ENCODE measurements at regions not wholly inside any gene's neighbourhood (a gene's known extent, or its start where the extent isn't known, plus 50 kb on each side); places are given as distances from the start of the nearest gene placed in this dataset.

- H3K9me2 ChIP-seq (replicated peaks; ENCODE audit: insufficient read depth, low read length): no peaks in the 10 kb centered on the region
- no peaks in the 10 kb centered on the region for H3K27me3 ChIP-seq (ENCODE audit: low read length)
- no peak overlapping the region for H3K4me2 ChIP-seq (ENCODE audit: low read depth, low read length, poor library complexity, severe bottlenecking)
- H3K4me3 ChIP-seq (ENCODE audit: low read length): no peak overlapping the region
- no peak for DNase-seq
- H2AFZ ChIP-seq (ENCODE audit: low read length): no peak overlapping the region
- H3K27ac ChIP-seq (ENCODE audit: low read length): no peak overlapping the region
- no peaks in the 10 kb centered on the region for H3K9me3 ChIP-seq (ENCODE audit: low read length)
- no peaks in the 10 kb centered on the region for H3K36me3 ChIP-seq (ENCODE audit: insufficient read depth, low read length)
- H3K9ac ChIP-seq (ENCODE audit: low read length): no peak overlapping the region
- no peaks in the 10 kb centered on the region for H3K4me1 ChIP-seq (ENCODE audit: low read length)
- no peaks in the 10 kb centered on the region for H3K79me2 ChIP-seq (ENCODE audit: low read length)
- no peaks in the 10 kb centered on the region for H4K20me1 ChIP-seq (ENCODE audit: insufficient read depth, low read depth, low read length)
Observed at GRCh38 chr19:31152906-31153305, 196.3 kb downstream of the TSHZ3 start.

DNA sequence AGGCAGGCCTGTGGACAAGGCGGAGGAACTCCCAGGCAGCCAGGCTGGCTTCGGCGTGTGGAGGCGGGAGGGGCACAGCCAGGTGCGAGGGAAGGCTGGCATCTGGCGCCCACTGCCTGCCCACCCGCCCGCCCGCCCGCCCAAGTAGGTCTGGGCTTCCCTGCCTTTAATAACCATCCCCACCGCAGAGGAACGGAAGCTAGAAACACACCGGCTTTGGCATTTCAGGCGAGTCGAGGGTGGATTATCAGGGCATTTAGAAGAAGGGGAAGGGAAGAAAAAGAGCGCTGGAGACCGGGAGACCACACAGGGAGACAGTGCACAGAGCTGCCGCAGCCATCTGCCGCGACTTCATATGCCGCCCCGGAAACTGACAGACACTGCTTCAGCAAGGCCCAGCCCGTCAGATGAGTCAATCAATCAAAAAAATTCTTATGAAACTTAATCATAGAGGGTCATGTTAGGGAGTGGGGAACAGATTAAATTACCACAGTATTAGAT is 199.7 kb downstream of the TSHZ3 start:
- Histone ChIP-seq H3K9ac (ENCODE audit: low read length) (no peak overlapping the region), H3K27me3 (ENCODE audit: low read length) (no peaks in the 10 kb centered on the region), H4K20me1 (ENCODE audit: insufficient read depth, low read depth, low read length) (no peaks in the 10 kb centered on the region), H3K4me2 (ENCODE audit: low read depth, low read length, poor library complexity, severe bottlenecking) (no peak overlapping the region), H3K27ac (ENCODE audit: low read length) (no peak overlapping the region), H3K79me2 (ENCODE audit: low read length) (no peaks in the 10 kb centered on the region), H3K9me3 (ENCODE audit: low read length) (no peaks in the 10 kb centered on the region), H3K9me2 (replicated peaks; ENCODE audit: insufficient read depth, low read length) (no peaks in the 10 kb centered on the region), H2AFZ (ENCODE audit: low read length) (no peak overlapping the region), H3K36me3 (ENCODE audit: insufficient read depth, low read length) (no peaks in the 10 kb centered on the region), H3K4me3 (ENCODE audit: low read length) (no peak overlapping the region), H3K4me1 (ENCODE audit: low read length) (no peaks in the 10 kb centered on the region)
- DNase-seq: no peak

DNA sequence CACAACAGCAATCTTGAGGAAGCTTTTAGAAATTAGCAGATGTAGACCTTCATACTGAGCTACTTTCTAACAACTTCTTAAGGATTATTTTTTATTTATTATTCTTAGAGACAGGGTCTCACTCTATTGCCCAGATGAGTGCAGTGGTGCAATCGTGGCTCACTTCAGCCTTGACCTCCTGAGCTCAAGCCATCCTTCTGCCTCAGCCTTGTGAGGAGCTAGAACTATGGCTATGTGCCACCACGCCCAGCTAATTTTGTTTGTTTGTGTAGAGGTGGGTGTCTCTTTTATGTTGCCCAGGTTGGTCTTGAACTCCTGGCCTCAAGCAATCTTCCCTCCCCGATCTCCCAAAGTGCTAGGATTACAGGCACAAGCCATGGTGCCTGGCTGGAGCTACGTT is 200.6 kb downstream of the TSHZ3 start:
- Histone ChIP-seq H3K79me2 (ENCODE audit: low read length) (no peaks in the 10 kb centered on the region), H3K9me3 (ENCODE audit: low read length) (no peaks in the 10 kb centered on the region), H3K4me1 (ENCODE audit: low read length) (no peaks in the 10 kb centered on the region), H3K4me3 (ENCODE audit: low read length) (no peak overlapping the region), H3K9me2 (replicated peaks; ENCODE audit: insufficient read depth, low read length) (no peaks in the 10 kb centered on the region), H3K36me3 (ENCODE audit: insufficient read depth, low read length) (no peaks in the 10 kb centered on the region), H4K20me1 (ENCODE audit: insufficient read depth, low read depth, low read length) (no peaks in the 10 kb centered on the region), H2AFZ (ENCODE audit: low read length) (no peak overlapping the region), H3K27me3 (ENCODE audit: low read length) (no peaks in the 10 kb centered on the region), H3K4me2 (ENCODE audit: low read depth, low read length, poor library complexity, severe bottlenecking) (no peak overlapping the region), H3K9ac (ENCODE audit: low read length) (no peak overlapping the region), H3K27ac (ENCODE audit: low read length) (no peak overlapping the region)
- no peak for DNase-seq

DNA sequence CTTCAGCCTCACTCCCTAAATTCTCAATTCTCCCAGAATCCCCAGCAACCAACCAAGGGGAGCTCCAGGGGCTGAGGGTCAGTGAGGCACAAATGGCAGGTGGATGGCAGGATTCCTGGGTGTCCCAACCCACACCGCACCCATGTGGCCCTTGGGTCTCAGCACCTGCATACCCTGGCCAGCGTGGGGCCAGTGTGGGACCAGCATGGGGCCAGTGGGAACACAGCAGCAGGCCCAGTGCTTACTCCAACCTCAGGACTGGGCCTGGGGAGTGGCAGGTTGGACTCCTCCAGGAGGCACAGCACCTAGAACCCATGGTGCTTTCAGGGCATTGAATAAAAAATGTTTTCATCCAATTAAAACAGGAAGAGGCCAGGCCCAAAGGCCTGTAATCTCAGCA is 202.0 kb downstream of the TSHZ3 start:
- no peaks in the 10 kb centered on the region for H3K36me3 ChIP-seq (ENCODE audit: insufficient read depth, low read length)
- no peaks in the 10 kb centered on the region for H3K27me3 ChIP-seq (ENCODE audit: low read length)
- H2AFZ ChIP-seq (ENCODE audit: low read length): no peak overlapping the region
- H3K9me3 ChIP-seq (ENCODE audit: low read length): no peaks in the 10 kb centered on the region
- H3K79me2 ChIP-seq (ENCODE audit: low read length): no peaks in the 10 kb centered on the region
- no peaks in the 10 kb centered on the region for H3K4me1 ChIP-seq (ENCODE audit: low read length)
- H3K4me3 ChIP-seq (ENCODE audit: low read length): no peak overlapping the region
- H3K4me2 ChIP-seq (ENCODE audit: low read depth, low read length, poor library complexity, severe bottlenecking): no peak overlapping the region
- no peaks in the 10 kb centered on the region for H3K9me2 ChIP-seq (replicated peaks; ENCODE audit: insufficient read depth, low read length)
- H3K27ac ChIP-seq (ENCODE audit: low read length): no peak overlapping the region
- H3K9ac ChIP-seq (ENCODE audit: low read length): no peak overlapping the region
- H4K20me1 ChIP-seq (ENCODE audit: insufficient read depth, low read depth, low read length): no peaks in the 10 kb centered on the region
- no peak for DNase-seq

GRCh38 chr19:31146546-31147183 is 202.6 kb downstream of the TSHZ3 start:
- Histone ChIP-seq H3K9ac (ENCODE audit: low read length) (no peak overlapping the region), H3K27me3 (ENCODE audit: low read length) (no peaks in the 10 kb centered on the region), H3K9me2 (replicated peaks; ENCODE audit: insufficient read depth, low read length) (no peaks in the 10 kb centered on the region), H3K4me3 (ENCODE audit: low read length) (no peak overlapping the region), H3K9me3 (ENCODE audit: low read length) (no peaks in the 10 kb centered on the region), H3K79me2 (ENCODE audit: low read length) (no peaks in the 10 kb centered on the region), H4K20me1 (ENCODE audit: insufficient read depth, low read depth, low read length) (no peaks in the 10 kb centered on the region), H3K27ac (ENCODE audit: low read length) (no peak overlapping the region), H3K4me1 (ENCODE audit: low read length) (no peaks in the 10 kb centered on the region), H2AFZ (ENCODE audit: low read length) (no peak overlapping the region), H3K4me2 (ENCODE audit: low read depth, low read length, poor library complexity, severe bottlenecking) (no peak overlapping the region), H3K36me3 (ENCODE audit: insufficient read depth, low read length) (no peaks in the 10 kb centered on the region)
- no peak for DNase-seq

GRCh38 chr19:31146015-31146414 is 203.2 kb downstream of the TSHZ3 start:
- H3K9me2 ChIP-seq (replicated peaks; ENCODE audit: insufficient read depth, low read length): no peaks in the 10 kb centered on the region
- no peaks in the 10 kb centered on the region for H3K9me3 ChIP-seq (ENCODE audit: low read length)
- no peaks in the 10 kb centered on the region for H3K36me3 ChIP-seq (ENCODE audit: insufficient read depth, low read length)
- no peak overlapping the region for H3K4me3 ChIP-seq (ENCODE audit: low read length)
- no peaks in the 10 kb centered on the region for H4K20me1 ChIP-seq (ENCODE audit: insufficient read depth, low read depth, low read length)
- no peak overlapping the region for H3K27ac ChIP-seq (ENCODE audit: low read length)
- no peaks in the 10 kb centered on the region for H3K79me2 ChIP-seq (ENCODE audit: low read length)
- no peak for DNase-seq
- no peaks in the 10 kb centered on the region for H3K4me1 ChIP-seq (ENCODE audit: low read length)
- no peak overlapping the region for H2AFZ ChIP-seq (ENCODE audit: low read length)
- H3K9ac ChIP-seq (ENCODE audit: low read length): no peak overlapping the region
- no peak overlapping the region for H3K4me2 ChIP-seq (ENCODE audit: low read depth, low read length, poor library complexity, severe bottlenecking)
- no peaks in the 10 kb centered on the region for H3K27me3 ChIP-seq (ENCODE audit: low read length)

GRCh38 chr19:31145007-31145406 is 204.2 kb downstream of the TSHZ3 start:
- no peaks in the 10 kb centered on the region for H3K9me3 ChIP-seq (ENCODE audit: low read length)
- H3K4me1 ChIP-seq (ENCODE audit: low read length): no peaks in the 10 kb centered on the region
- no peaks in the 10 kb centered on the region for H3K79me2 ChIP-seq (ENCODE audit: low read length)
- no peak overlapping the region for H3K4me3 ChIP-seq (ENCODE audit: low read length)
- no peak overlapping the region for H3K9ac ChIP-seq (ENCODE audit: low read length)
- H3K36me3 ChIP-seq (ENCODE audit: insufficient read depth, low read length): no peaks in the 10 kb centered on the region
- no peaks in the 10 kb centered on the region for H4K20me1 ChIP-seq (ENCODE audit: insufficient read depth, low read depth, low read length)
- no peak overlapping the region for H2AFZ ChIP-seq (ENCODE audit: low read length)
- no peaks in the 10 kb centered on the region for H3K9me2 ChIP-seq (replicated peaks; ENCODE audit: insufficient read depth, low read length)
- no peak overlapping the region for H3K4me2 ChIP-seq (ENCODE audit: low read depth, low read length, poor library complexity, severe bottlenecking)
- no peak for DNase-seq
- no peak overlapping the region for H3K27ac ChIP-seq (ENCODE audit: low read length)
- no peaks in the 10 kb centered on the region for H3K27me3 ChIP-seq (ENCODE audit: low read length)

DNA sequence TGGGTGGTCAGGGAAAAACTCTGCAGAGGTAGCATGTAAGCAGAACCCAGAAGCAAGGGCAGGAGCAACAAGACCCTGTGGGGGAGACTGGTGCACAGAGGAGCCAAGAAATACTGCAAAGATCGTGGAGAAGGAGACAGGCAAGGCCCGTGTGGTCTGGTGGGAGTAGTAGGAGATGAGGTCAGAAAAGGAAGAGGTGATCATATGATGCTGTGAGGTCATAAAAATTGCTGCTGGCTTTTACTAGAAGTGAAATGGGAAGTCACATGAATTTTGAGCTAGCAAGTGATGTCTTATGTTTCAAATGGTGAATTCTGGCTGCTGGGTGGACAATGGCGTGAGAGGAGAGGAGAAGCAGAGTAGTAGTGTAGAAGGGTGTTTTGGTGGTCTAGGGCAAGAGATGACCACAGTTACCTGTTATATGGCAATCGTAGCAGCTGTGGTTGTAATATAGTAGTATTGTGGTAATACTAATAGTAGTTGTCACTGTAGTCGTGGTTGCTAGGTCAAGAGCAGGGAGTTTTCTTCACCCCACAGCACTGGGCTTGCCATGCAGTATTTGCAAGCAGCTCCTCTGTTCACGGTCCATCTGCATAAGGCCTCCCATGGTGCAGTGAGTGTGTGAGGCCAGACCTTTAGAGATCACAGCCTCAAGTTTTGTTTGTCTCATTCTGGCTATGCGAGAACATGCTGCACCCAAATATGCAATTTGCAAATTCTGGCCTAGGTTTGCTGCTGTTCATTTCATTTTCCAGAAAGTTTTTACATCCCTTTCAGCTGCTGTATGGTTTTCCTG is 205.0 kb downstream of the TSHZ3 start:
- no peaks in the 10 kb centered on the region for H3K27me3 ChIP-seq (ENCODE audit: low read length)
- no peak overlapping the region for H3K27ac ChIP-seq (ENCODE audit: low read length)
- H3K36me3 ChIP-seq (ENCODE audit: insufficient read depth, low read length): no peaks in the 10 kb centered on the region
- no peak overlapping the region for H3K9ac ChIP-seq (ENCODE audit: low read length)
- no peaks in the 10 kb centered on the region for H3K4me1 ChIP-seq (ENCODE audit: low read length)
- no peaks in the 10 kb centered on the region for H4K20me1 ChIP-seq (ENCODE audit: insufficient read depth, low read depth, low read length)
- no peak overlapping the region for H3K4me3 ChIP-seq (ENCODE audit: low read length)
- H3K9me2 ChIP-seq (replicated peaks; ENCODE audit: insufficient read depth, low read length): no peaks in the 10 kb centered on the region
- DNase-seq: no peak
- H3K9me3 ChIP-seq (ENCODE audit: low read length): no peaks in the 10 kb centered on the region
- H3K4me2 ChIP-seq (ENCODE audit: low read depth, low read length, poor library complexity, severe bottlenecking): no peak overlapping the region
- no peak overlapping the region for H2AFZ ChIP-seq (ENCODE audit: low read length)
- no peaks in the 10 kb centered on the region for H3K79me2 ChIP-seq (ENCODE audit: low read length)

All from Karpas-422 (cell line).